ENCODE measurements at regions not wholly inside any gene's neighbourhood (a gene's known extent, or its start where the extent isn't known, plus 50 kb on each side); places are given as distances from the start of the nearest gene placed in this dataset.
"Not testable (repeated sequence)": the region's sequence is repeated elsewhere in the genome, so short reads cannot be mapped to it uniquely, and the experiment has no call there.

- no peak for DNase-seq (ENCODE audit: low read depth)
- TF ChIP-seq CTCF (IDR thresholded peaks at IDR 0.05; ENCODE audit: control insufficient read depth, insufficient read depth, low read depth, low read length, missing control alignments) = no peak
- no peak overlapping the region for H3K4me3 ChIP-seq (ENCODE audit: control insufficient read depth, low read depth, low read length)
Measured at GRCh38 chr7:91570560-91570959, 306.3 kb downstream of the FZD1 start.

GRCh38 chr7:91571601-91572000, 307.4 kb downstream of the FZD1 start:
- DNase-seq (ENCODE audit: low read depth) = no peak
- H3K4me3 ChIP-seq (ENCODE audit: control insufficient read depth, low read depth, low read length) = no peak overlapping the region
- TF ChIP-seq CTCF (IDR thresholded peaks at IDR 0.05; ENCODE audit: control insufficient read depth, insufficient read depth, low read depth, low read length, missing control alignments) = no peak

GRCh38 chr7:91573405-91573804, 307.1 kb downstream of the MTERF1 start:
- H3K4me3 ChIP-seq (ENCODE audit: control insufficient read depth, low read depth, low read length) = no peak overlapping the region
- TF ChIP-seq CTCF (IDR thresholded peaks at IDR 0.05; ENCODE audit: control insufficient read depth, insufficient read depth, low read depth, low read length, missing control alignments) = no peak
- DNase-seq (ENCODE audit: low read depth) = no peak

- H3K4me3 ChIP-seq (ENCODE audit: control insufficient read depth, low read depth, low read length); DNase-seq (ENCODE audit: low read depth): not testable (repeated sequence)
Measured at GRCh38 chr7:91576459-91576858, 304.0 kb downstream of the MTERF1 start.

- no peak for TF ChIP-seq CTCF (IDR thresholded peaks at IDR 0.05; ENCODE audit: control insufficient read depth, insufficient read depth, low read depth, low read length, missing control alignments)
- H3K4me3 ChIP-seq (ENCODE audit: control insufficient read depth, low read depth, low read length) = no peak overlapping the region
- DNase-seq (ENCODE audit: low read depth) = no peak
Measured at GRCh38 chr7:91579837-91580236, 300.7 kb downstream of the MTERF1 start.

- no peak overlapping the region for H3K4me3 ChIP-seq (ENCODE audit: control insufficient read depth, low read depth, low read length)
- no peak for DNase-seq (ENCODE audit: low read depth)
- TF ChIP-seq CTCF (IDR thresholded peaks at IDR 0.05; ENCODE audit: control insufficient read depth, insufficient read depth, low read depth, low read length, missing control alignments) = no peak
Measured at GRCh38 chr7:91582799-91583477, 297.6 kb downstream of the MTERF1 start.

DNA sequence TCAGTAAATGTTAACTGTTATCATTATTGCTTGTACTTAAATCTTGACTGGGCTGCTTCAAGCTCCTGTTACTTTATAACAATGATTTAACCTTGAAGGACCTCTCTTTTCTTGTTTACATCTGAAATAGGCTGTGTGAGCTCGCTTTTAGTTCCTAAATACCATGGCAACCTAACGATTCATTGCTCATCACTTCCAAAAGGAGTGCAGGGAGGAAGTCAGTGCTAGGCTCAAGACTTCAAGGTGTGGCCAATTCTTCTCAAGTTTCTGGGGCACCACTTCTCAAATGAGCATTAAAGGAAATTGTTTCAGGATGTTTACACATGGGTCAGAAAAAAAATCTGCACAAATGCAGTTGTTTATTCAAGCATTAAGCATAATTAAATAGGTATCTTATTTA, 284.2 kb downstream of the MTERF1 start:
- TF ChIP-seq CTCF (IDR thresholded peaks at IDR 0.05; ENCODE audit: control insufficient read depth, insufficient read depth, low read depth, low read length, missing control alignments) = no peak
- no peak overlapping the region for H3K4me3 ChIP-seq (ENCODE audit: control insufficient read depth, low read depth, low read length)
- DNase-seq (ENCODE audit: low read depth) = no peak

Data from AG09309 (cell line).